ENCODE measurements at regions not wholly inside any gene's neighbourhood (a gene's known extent, or its start where the extent isn't known, plus 50 kb on each side); places are given as distances from the start of the nearest gene placed in this dataset.

DNA sequence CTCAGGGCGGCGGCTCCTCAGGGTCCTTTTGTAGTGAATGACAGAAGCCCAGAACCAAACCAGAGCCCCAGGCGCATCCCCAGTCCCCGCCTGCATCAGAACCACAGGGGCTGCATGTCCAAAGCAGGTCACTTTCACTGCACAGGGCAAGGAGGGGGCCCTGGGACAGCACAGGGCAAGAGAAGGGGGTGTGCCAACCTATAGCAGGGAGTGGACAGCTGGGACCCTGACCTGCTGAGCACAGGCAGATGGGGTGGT, 501.4 kb downstream of the PREX1 start:
- TF ChIP-seq, protein P1, sequence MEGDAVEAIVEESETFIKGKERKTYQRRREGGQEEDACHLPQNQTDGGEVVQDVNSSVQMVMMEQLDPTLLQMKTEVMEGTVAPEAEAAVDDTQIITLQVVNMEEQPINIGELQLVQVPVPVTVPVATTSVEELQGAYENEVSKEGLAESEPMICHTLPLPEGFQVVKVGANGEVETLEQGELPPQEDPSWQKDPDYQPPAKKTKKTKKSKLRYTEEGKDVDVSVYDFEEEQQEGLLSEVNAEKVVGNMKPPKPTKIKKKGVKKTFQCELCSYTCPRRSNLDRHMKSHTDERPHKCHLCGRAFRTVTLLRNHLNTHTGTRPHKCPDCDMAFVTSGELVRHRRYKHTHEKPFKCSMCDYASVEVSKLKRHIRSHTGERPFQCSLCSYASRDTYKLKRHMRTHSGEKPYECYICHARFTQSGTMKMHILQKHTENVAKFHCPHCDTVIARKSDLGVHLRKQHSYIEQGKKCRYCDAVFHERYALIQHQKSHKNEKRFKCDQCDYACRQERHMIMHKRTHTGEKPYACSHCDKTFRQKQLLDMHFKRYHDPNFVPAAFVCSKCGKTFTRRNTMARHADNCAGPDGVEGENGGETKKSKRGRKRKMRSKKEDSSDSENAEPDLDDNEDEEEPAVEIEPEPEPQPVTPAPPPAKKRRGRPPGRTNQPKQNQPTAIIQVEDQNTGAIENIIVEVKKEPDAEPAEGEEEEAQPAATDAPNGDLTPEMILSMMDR (IDR thresholded peaks at IDR 0.05): no peak
- no peaks in the 10 kb centered on the region for H3K36me3 ChIP-seq (ENCODE audit: insufficient read depth in 1 of 2, low read depth in 1 of 2)
- H3K9me3 ChIP-seq: no peaks in the 10 kb centered on the region
- ATAC-seq: no peak
- H3K27ac ChIP-seq: no peak overlapping the region
- no peak for DNase-seq
- no peaks in the 10 kb centered on the region for H3K4me1 ChIP-seq
- intact Hi-C loops (cut with DNase I): no loop called here
- H3K4me3 ChIP-seq: no peak overlapping the region
- H3K27me3 ChIP-seq (ENCODE audit: insufficient read depth in 3 of 3, low read length in 2 of 3): peaks cover 0 to 3% (median 0%) of the 10 kb centered on the region in 3 donors
- WGBS, 3 donors: 89 to 94% (median 92%) methylated on average over 4 of the region's 4 CpGs

DNA sequence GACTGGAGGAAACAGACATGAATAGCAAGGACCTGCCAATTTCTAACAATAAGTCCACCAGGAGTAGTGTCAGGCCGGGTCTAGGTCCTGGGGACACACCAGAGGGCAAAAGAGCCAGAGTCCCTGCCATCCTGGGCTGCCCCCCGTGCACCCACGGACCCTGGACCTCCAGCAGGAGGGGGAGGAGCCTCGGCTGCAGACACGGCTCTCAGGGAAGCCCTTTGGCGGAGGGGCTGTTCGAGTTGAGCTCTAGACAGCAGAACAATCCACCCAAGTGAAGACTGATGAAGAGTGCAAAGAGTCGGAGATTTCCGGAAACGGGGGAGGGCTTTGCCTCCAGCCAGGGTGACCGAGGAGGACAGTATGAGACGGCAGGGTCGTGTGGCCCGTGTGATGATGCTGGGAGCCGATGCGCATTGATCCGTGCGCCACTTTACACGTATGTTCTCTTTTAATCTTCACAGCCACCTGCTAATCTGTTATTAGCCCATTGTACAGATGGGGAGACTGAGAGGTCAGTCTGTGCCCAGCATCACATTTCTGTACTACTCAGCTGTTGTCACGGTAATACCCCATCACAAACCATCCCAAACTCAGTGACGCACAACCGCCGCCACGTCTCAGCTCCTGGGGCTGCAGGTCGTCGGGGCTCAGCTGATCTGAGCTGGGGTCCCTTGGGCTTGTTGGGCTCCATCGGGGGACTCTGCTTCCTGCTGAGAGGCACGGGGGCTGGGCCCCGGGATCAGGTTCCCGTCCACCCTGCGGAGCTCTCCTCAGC, 502.0 kb downstream of the PREX1 start:
- Histone ChIP-seq H3K27ac (no peak overlapping the region), H3K9me3 (no peaks in the 10 kb centered on the region), H3K36me3 (ENCODE audit: insufficient read depth in 1 of 2, low read depth in 1 of 2) (no peaks in the 10 kb centered on the region), H3K4me3 (no peak overlapping the region), H3K27me3 (ENCODE audit: insufficient read depth in 3 of 3, low read length in 2 of 3) (peaks cover 0 to 3% (median 0%) of the 10 kb centered on the region in 3 donors), H3K4me1 (no peaks in the 10 kb centered on the region)
- TF ChIP-seq, protein P1 (IDR thresholded peaks at IDR 0.05): no peak
- ATAC-seq (no peak), DNase-seq (no peak)
- intact Hi-C loops (cut with DNase I): no loop called here
- 76 to 79% (median 77%) methylated on average over 31 of the region's 31 CpGs for WGBS, 3 donors

DNA sequence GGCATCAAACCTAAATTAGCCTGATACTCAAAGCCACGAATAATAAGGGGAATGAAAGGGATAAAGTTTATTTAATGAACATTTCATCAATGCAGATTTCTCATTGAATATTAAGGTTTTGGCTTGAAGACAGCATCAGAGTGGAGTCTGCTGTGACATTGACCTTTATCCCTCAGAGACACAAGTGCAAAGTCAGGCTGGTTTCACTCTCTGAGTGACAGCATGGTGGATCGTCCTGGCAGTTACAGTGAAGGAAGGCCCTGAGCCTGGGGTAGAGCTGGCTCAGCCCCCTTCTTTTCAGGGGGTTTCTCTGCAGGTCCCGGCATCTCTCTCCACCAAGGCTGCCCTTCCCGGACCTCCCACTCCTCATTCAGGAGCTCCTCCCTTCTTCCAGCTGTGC, 503.1 kb downstream of the PREX1 start:
- TF ChIP-seq, protein P1 (IDR thresholded peaks at IDR 0.05): no peak
- Histone ChIP-seq H3K36me3 (ENCODE audit: insufficient read depth in 1 of 2, low read depth in 1 of 2) (no peaks in the 10 kb centered on the region), H3K27me3 (ENCODE audit: insufficient read depth in 3 of 3, low read length in 2 of 3) (peaks cover 0 to 3% (median 0%) of the 10 kb centered on the region in 3 donors), H3K27ac (no peak overlapping the region), H3K4me1 (no peaks in the 10 kb centered on the region), H3K4me3 (no peak overlapping the region), H3K9me3 (no peaks in the 10 kb centered on the region)
- intact Hi-C loops (cut with DNase I): no loop called here
- WGBS, 3 donors: 77 to 78% (median 78%) methylated on average over 4 of the region's 4 CpGs
- ATAC-seq (no peak), DNase-seq (no peak)

DNA sequence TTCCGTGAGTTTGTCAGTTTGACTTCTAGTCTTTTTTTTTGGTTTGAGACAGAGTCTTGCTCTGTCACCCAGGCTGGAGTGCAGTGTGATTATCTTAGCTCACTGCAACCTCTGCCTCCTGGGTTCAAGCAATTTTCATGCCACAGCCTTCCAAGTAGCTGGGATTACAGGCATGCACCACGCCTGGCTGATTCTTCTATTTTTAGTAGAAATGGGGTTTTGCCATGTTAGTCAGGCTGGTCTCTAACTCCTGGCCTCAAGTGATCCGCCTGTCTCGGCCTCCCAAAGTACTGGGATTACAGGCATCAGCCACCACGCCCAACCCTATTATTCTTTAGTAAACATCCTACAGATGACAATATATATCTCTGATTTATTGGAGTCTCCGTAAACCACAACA, 506.5 kb downstream of the PREX1 start:
- Histone ChIP-seq H3K9me3 (no peaks in the 10 kb centered on the region), H3K27ac (no peak overlapping the region), H3K36me3 (ENCODE audit: insufficient read depth in 1 of 2, low read depth in 1 of 2) (no peaks in the 10 kb centered on the region), H3K27me3 (ENCODE audit: insufficient read depth in 3 of 3, low read length in 2 of 3) (peaks cover 0 to 2% (median under 1%) of the 10 kb centered on the region in 3 donors), H3K4me1 (no peaks in the 10 kb centered on the region), H3K4me3 (no peak overlapping the region)
- 56 to 80% (median 67%) methylated on average over 6 of the region's 6 CpGs for WGBS, 3 donors
- TF ChIP-seq, protein P1 (IDR thresholded peaks at IDR 0.05): no peak
- intact Hi-C loops (cut with DNase I): no loop called here
- ATAC-seq: no peak
- no peak for DNase-seq
